ENCODE measurements at regions not wholly inside any gene's neighbourhood (a gene's known extent, or its start where the extent isn't known, plus 50 kb on each side); places are given as distances from the start of the nearest gene placed in this dataset.

DNA sequence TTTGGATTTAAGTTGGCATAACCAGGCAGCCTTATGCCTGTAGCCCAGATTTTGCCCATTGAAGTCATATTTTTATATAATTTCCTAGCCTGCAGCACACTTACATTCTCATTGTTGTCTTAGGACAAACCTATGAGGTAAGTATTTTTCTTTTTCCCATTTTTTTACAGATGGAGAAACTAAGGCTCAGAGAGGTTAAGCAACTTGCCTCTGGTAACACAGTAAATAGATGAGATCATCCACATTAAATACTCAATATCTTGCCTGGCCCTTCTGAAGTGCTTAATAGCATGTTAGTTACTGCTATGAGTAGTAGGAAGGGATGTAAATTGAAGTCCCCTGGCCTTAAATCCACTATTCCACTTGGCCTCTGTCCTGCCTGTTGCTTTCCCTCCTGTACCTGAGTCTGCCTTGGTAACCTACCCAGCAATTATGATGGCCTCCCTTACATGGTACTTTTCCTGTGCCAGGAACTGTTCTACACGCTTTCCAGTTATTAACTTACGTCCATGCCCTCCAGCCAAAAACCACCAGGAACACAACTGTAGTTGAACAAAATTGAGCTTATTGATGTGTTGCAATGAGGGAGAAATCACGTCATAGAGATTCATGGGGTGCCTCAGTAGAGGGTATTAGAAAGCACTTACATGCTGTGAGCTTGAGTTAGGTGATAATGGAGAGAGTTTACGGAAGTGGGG, 111.6 kb upstream of the FGGY start:
- H3K27ac ChIP-seq (ENCODE audit: low read length) = no peak overlapping the region
- H3K9me3 ChIP-seq (ENCODE audit: control insufficient read depth, low read depth, low read length) = no peaks in the 10 kb centered on the region
- no peaks in the 10 kb centered on the region for H3K27me3 ChIP-seq (ENCODE audit: control insufficient read depth, insufficient read depth, low read length)
- H3K36me3 ChIP-seq (ENCODE audit: control insufficient read depth, low read depth, low read length) = no peaks in the 10 kb centered on the region
- no peak overlapping the region for H3K4me3 ChIP-seq (ENCODE audit: low read length)
- H3K9ac ChIP-seq (ENCODE audit: low read length) = no peak overlapping the region
- H3K4me1 ChIP-seq (ENCODE audit: control insufficient read depth, low read depth, low read length) = peaks cover under 1% of the 10 kb centered on the region

DNA sequence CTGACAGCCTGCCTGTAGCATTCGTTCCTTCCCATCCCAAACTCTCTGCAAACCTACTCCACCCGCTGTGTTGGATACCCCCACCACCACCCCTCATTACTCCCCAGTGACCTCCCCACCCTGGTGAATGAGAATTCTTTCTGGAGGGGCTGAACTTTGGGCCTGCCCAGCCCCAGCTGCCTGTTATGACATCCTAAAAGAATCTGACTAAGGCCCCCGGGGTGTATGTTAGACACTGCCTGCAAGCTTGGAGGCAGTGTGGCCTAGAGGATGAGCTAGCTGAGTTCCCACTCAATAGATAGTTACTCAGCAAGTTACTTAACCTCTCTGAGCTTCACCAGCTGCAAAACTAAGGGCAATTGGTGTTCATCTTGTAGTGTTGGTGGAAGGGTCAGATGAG, 110.2 kb upstream of the FGGY start:
- Histone ChIP-seq H3K27me3 (ENCODE audit: control insufficient read depth, insufficient read depth, low read length) (no peaks in the 10 kb centered on the region), H3K4me3 (ENCODE audit: low read length) (no peak overlapping the region), H3K9ac (ENCODE audit: low read length) (no peak overlapping the region), H3K9me3 (ENCODE audit: control insufficient read depth, low read depth, low read length) (no peaks in the 10 kb centered on the region), H3K27ac (ENCODE audit: low read length) (no peak overlapping the region), H3K36me3 (ENCODE audit: control insufficient read depth, low read depth, low read length) (no peaks in the 10 kb centered on the region), H3K4me1 (ENCODE audit: control insufficient read depth, low read depth, low read length) (no peaks in the 10 kb centered on the region)

DNA sequence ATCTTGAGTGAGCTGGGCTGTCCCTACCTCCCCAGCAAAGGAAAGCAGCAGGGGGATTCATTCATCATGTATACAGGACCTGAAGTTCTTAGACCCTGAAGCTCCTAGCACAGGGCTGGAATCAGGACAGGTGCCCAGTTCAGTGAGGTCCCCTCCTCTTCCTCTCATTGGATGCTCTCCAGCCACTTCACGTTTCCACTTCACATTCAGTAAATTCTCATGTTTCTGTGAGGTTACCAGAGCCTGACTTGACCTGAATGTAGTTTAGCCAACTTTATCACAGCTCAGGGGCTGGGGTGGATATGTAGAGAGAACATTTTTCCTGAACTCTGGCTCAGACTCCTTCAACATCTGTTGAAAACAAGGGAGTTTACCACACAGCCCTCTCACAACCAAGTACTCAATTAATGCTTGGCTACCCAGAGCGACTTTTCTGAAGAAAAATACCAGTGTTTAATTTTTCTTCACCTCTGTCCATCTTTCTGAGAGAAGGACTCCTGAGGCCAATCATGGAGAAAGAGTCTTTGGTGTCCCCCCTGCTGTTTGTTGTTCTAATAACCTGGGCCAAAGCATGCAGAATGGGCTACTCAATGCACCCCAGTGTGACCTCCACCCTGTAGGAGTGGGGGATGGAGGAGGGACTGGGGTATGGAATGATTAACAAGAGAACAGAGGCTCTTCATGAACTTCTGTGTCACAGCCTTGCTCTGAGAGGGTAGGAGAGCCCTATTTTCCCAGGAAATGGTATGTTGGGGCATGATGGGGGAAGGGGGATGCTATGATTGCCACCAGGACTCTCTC, 108.3 kb upstream of the FGGY start:
- H3K9me3 ChIP-seq (ENCODE audit: control insufficient read depth, low read depth, low read length) = no peaks in the 10 kb centered on the region
- no peak overlapping the region for H3K27ac ChIP-seq (ENCODE audit: low read length)
- H3K4me1 ChIP-seq (ENCODE audit: control insufficient read depth, low read depth, low read length) = no peaks in the 10 kb centered on the region
- H3K9ac ChIP-seq (ENCODE audit: low read length) = no peak overlapping the region
- H3K4me3 ChIP-seq (ENCODE audit: low read length) = no peak overlapping the region
- H3K27me3 ChIP-seq (ENCODE audit: control insufficient read depth, insufficient read depth, low read length) = no peaks in the 10 kb centered on the region
- no peaks in the 10 kb centered on the region for H3K36me3 ChIP-seq (ENCODE audit: control insufficient read depth, low read depth, low read length)

DNA sequence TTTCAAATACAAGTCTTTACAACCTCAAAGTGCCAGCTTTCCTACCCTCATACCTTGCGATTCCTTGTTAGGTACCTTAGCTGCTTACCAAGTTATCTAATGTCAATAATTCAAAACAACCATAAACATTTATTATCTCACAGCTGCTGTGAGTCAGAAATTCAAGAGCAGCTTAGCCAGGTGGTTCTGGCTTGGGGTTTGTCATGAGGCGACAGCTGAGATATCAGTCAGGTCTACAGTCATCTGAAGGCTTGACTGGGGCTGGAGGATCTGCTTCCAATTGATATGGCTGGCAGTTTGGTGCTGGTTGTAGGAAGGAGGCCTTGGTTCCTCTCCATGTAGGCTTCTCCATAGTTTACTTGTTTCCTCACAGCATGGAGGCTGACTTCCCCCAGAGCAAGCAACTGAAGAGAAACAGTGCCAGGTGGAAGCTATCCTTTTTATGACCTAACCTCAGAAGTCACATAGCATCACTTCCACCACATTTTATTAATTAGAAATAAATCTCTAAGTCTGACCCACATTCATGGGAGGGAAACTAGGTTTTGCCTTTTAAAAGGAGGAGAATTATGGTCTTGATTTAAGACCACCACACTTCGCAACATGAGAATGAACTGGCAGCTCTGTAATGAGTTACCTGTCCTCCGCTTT, 103.3 kb upstream of the FGGY start:
- no peaks in the 10 kb centered on the region for H3K9me3 ChIP-seq (ENCODE audit: control insufficient read depth, low read depth, low read length)
- H3K4me3 ChIP-seq (ENCODE audit: low read length) = no peak overlapping the region
- no peaks in the 10 kb centered on the region for H3K4me1 ChIP-seq (ENCODE audit: control insufficient read depth, low read depth, low read length)
- H3K9ac ChIP-seq (ENCODE audit: low read length) = no peak overlapping the region
- H3K27ac ChIP-seq (ENCODE audit: low read length) = no peak overlapping the region
- no peaks in the 10 kb centered on the region for H3K36me3 ChIP-seq (ENCODE audit: control insufficient read depth, low read depth, low read length)
- no peaks in the 10 kb centered on the region for H3K27me3 ChIP-seq (ENCODE audit: control insufficient read depth, insufficient read depth, low read length)

DNA sequence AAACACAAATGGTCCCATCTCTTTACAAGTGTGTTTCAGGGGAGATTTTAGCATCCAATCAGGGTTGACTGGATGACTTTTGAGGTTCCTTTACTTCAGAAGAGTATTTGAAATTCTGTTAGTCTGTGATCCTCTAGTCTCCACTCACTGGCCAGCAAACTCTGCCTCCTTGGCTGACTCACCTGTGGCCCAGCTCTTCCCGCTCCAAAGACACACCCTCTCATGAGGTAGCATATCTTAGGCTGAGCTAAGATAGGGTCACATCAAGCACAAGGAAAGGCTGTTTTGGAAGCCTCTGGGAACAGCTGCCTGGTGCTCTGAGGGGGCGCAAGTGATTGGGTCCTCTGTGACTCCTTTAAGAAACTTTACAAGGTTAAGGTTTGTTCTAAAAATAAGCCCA, 102.3 kb upstream of the FGGY start:
- no peak overlapping the region for H3K27ac ChIP-seq (ENCODE audit: low read length)
- H3K9me3 ChIP-seq (ENCODE audit: control insufficient read depth, low read depth, low read length) = no peaks in the 10 kb centered on the region
- H3K9ac ChIP-seq (ENCODE audit: low read length) = no peak overlapping the region
- no peaks in the 10 kb centered on the region for H3K27me3 ChIP-seq (ENCODE audit: control insufficient read depth, insufficient read depth, low read length)
- peaks cover 1% of the 10 kb centered on the region for H3K4me1 ChIP-seq (ENCODE audit: control insufficient read depth, low read depth, low read length)
- H3K4me3 ChIP-seq (ENCODE audit: low read length) = no peak overlapping the region
- no peaks in the 10 kb centered on the region for H3K36me3 ChIP-seq (ENCODE audit: control insufficient read depth, low read depth, low read length)

DNA sequence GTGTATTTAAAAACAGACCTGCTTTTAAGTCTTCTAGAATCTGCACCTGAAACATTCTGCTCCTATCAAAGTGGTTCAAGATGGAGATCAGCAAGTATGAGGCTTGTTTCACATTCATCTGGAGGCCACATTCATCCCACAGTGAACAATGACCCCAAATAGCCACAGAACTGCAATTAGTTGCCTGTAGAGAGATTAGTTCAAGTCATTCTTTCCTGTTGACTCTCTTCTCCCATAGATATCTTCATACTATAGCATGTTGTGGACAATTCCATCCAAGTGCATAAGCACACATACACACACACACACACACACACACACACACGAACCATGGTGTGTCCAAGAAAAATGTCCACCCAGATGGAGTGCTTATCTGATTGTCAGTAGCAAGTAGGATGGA, 101.7 kb upstream of the FGGY start:
- Histone ChIP-seq H3K4me1 (ENCODE audit: control insufficient read depth, low read depth, low read length) (peaks cover 5% of the 10 kb centered on the region), H3K9me3 (ENCODE audit: control insufficient read depth, low read depth, low read length) (no peaks in the 10 kb centered on the region), H3K9ac (ENCODE audit: low read length) (no peak overlapping the region), H3K4me3 (ENCODE audit: low read length) (no peak overlapping the region), H3K27ac (ENCODE audit: low read length) (no peak overlapping the region), H3K36me3 (ENCODE audit: control insufficient read depth, low read depth, low read length) (no peaks in the 10 kb centered on the region), H3K27me3 (ENCODE audit: control insufficient read depth, insufficient read depth, low read length) (no peaks in the 10 kb centered on the region)

DNA sequence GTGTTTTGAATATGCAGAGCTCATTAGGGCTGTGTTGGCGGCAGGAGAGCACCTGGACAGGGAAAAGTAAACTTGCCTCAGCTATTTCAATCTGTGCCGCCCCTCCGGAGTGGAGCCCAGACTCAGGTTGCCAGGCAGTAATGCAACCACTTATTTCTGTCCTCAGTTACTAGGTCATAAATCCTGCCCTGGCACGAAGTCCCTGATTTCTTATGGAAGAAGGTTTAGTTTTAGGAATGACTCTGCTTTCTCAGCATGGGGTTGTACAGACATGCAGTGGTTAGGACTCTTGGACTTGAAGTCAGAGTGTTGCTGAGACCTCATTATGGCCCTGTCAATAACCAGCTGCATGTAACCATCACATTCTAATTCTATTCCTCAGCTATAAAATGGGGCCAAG, 98.3 kb upstream of the FGGY start:
- Histone ChIP-seq H3K9ac (ENCODE audit: low read length) (no peak overlapping the region), H3K36me3 (ENCODE audit: control insufficient read depth, low read depth, low read length) (no peaks in the 10 kb centered on the region), H3K4me1 (ENCODE audit: control insufficient read depth, low read depth, low read length) (peaks cover 5% of the 10 kb centered on the region), H3K9me3 (ENCODE audit: control insufficient read depth, low read depth, low read length) (no peaks in the 10 kb centered on the region), H3K27ac (ENCODE audit: low read length) (no peak overlapping the region), H3K4me3 (ENCODE audit: low read length) (no peak overlapping the region), H3K27me3 (ENCODE audit: control insufficient read depth, insufficient read depth, low read length) (no peaks in the 10 kb centered on the region)

DNA sequence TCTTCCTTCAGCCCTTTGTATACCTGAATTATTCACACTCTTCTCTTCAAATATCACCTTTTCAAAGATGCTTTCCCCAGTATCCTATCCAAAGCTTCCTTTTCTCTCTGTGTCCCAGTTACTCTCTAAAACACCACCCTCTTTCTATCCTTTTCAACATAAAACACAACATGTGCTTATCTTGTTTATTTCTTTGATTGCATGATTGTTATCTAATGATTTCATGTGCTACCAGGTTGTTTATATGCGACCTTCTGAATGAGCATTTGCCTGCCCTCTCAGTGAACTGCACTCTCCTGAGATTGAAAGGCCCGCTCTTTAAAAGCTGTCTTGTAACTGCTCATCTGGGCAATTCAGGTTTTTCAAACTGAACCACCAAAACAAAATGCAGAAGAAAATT, 97.7 kb upstream of the FGGY start:
- Histone ChIP-seq H3K36me3 (ENCODE audit: control insufficient read depth, low read depth, low read length) (no peaks in the 10 kb centered on the region), H3K9me3 (ENCODE audit: control insufficient read depth, low read depth, low read length) (no peaks in the 10 kb centered on the region), H3K27ac (ENCODE audit: low read length) (no peak overlapping the region), H3K4me3 (ENCODE audit: low read length) (no peak overlapping the region), H3K27me3 (ENCODE audit: control insufficient read depth, insufficient read depth, low read length) (no peaks in the 10 kb centered on the region), H3K9ac (ENCODE audit: low read length) (no peak overlapping the region), H3K4me1 (ENCODE audit: control insufficient read depth, low read depth, low read length) (peaks cover 5% of the 10 kb centered on the region)

DNA sequence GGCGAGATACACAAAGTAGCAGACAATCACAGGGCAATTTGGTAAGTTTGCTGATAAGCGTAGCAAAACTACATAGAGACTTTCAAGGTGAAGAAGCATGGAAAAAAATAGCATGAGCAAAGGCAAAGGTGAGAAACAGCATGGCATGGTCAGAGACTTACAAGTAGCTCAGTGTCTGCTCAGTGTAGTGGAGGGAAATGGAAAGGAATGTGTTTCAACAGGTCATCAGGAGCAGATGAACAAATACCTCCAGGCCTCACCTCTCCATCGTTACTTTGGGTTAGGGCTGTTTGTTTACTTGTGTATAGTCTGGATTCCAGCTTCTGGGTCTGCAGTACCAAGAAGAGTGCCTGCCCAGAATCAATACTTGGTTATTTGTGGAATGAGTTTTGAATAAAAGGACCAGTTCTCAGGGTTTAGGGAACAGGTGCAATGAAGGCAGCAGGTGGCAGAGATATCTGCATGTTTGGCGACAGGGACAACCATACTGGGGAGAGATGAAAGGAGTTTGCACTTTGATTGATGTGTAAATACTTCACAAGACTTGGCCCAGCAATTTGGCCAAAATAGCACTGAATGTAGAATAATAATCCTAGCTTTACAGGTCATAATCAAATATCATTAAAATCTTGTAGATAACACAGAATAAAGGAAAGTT, 97.0 kb upstream of the FGGY start:
- Histone ChIP-seq H3K9ac (ENCODE audit: low read length) (no peak overlapping the region), H3K36me3 (ENCODE audit: control insufficient read depth, low read depth, low read length) (no peaks in the 10 kb centered on the region), H3K4me1 (ENCODE audit: control insufficient read depth, low read depth, low read length) (peaks cover 5% of the 10 kb centered on the region), H3K9me3 (ENCODE audit: control insufficient read depth, low read depth, low read length) (no peaks in the 10 kb centered on the region), H3K27ac (ENCODE audit: low read length) (no peak overlapping the region), H3K4me3 (ENCODE audit: low read length) (no peak overlapping the region), H3K27me3 (ENCODE audit: control insufficient read depth, insufficient read depth, low read length) (no peaks in the 10 kb centered on the region)

DNA sequence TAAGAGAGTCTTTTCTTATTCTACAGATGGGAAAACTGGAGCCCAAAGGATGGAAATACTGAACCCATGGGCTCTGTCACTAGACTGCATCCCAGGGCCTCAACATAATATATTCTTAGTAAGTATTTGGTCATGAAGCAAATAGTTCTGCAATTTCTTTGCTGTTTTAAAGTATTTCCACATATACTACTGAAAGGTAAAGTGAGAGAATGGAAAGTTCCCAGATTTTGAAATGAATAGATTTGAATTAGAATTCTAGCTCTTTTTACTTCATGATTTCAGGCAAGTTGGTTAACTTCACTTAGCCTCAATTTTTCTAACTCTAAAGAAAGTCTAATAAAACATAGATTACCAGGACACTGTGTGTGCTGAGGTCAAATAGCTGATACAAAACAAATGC, 95.6 kb upstream of the FGGY start:
- Histone ChIP-seq H3K4me1 (ENCODE audit: control insufficient read depth, low read depth, low read length) (peaks cover 5% of the 10 kb centered on the region), H3K36me3 (ENCODE audit: control insufficient read depth, low read depth, low read length) (no peaks in the 10 kb centered on the region), H3K27ac (ENCODE audit: low read length) (no peak overlapping the region), H3K9ac (ENCODE audit: low read length) (no peak overlapping the region), H3K27me3 (ENCODE audit: control insufficient read depth, insufficient read depth, low read length) (no peaks in the 10 kb centered on the region), H3K4me3 (ENCODE audit: low read length) (no peak overlapping the region), H3K9me3 (ENCODE audit: control insufficient read depth, low read depth, low read length) (no peaks in the 10 kb centered on the region)

DNA sequence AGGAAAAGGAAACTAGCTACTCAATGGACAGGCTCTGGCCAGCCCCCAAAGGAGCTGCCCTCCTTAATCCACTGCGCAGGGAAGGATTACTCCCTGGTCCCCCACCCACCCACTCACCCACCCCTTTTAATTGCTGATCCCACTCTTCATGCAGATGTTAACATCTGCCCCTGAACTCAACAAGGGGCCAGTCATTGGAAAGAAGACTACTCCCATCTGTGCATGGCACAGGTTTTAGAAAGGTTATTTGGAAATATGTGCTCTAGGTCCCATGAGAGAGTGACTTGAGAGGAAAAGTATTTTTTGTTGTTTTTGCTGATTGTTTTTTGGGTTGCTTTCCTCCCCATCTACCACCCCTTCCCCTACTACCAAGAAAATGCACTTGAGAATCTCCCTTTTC, 94.4 kb upstream of the FGGY start:
- H3K9ac ChIP-seq (ENCODE audit: low read length) = no peak overlapping the region
- no peaks in the 10 kb centered on the region for H3K27me3 ChIP-seq (ENCODE audit: control insufficient read depth, insufficient read depth, low read length)
- no peak overlapping the region for H3K4me3 ChIP-seq (ENCODE audit: low read length)
- no peak overlapping the region for H3K27ac ChIP-seq (ENCODE audit: low read length)
- no peaks in the 10 kb centered on the region for H3K9me3 ChIP-seq (ENCODE audit: control insufficient read depth, low read depth, low read length)
- H3K36me3 ChIP-seq (ENCODE audit: control insufficient read depth, low read depth, low read length) = no peaks in the 10 kb centered on the region
- peaks cover 8% of the 10 kb centered on the region for H3K4me1 ChIP-seq (ENCODE audit: control insufficient read depth, low read depth, low read length)
